GM19324 (cell line): ENCODE measurements at regions not wholly inside any gene's neighbourhood (a gene's known extent, or its start where the extent isn't known, plus 50 kb on each side); places are given as distances from the start of the nearest gene placed in this dataset.

Experiments used
- ATAC-seq: cut with Tn5 transposase; IDR thresholded peaks from one replicate; pipeline ENCODE4 v1.9.1; 2021; ENCODE audit warnings: mild to moderate bottlenecking, moderate library complexity; ENCODE audit not compliant: unreplicated experiment, low FRiP score

DNA sequence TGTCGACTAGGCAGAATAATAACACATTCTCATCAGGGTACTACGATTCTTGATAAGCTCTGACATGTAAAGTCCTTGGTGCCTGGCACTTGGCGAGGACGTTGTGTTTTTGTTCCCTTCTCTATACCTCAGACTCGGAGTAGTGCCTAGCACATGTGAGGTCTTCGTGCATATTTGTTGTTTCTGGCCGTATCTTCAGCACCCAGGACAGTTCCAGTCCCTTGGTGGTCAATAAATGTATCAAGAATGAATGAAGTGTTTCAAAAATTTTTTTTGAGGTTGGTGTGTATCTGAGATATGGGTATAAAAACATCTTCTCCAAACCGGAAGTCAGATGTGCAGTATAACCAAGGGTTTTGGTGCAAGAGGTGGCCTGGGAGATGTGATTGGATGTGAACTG lies 198.2 kb downstream of the AACS start:
- no peak for ATAC-seq

DNA sequence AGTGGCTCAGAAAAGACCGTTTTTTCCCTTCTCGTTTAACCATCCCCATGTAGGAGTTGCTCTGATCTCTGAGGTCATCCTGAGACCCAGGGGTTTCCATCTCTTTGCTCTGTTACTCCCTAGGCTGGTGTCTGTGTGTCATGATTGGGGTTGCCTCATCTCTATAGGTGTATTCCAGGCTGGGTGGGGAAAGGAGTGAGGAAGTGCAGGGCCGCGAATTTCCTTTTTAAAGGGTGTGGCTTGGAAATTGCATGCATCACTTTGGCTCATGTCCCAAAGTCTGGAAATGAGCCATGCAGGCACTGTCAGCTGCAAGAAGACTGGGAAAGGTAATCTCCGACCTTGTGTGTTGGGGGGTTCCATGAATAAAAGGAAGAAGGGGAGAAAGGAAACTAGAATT lies 201.9 kb downstream of the AACS start:
- no peak for ATAC-seq

DNA sequence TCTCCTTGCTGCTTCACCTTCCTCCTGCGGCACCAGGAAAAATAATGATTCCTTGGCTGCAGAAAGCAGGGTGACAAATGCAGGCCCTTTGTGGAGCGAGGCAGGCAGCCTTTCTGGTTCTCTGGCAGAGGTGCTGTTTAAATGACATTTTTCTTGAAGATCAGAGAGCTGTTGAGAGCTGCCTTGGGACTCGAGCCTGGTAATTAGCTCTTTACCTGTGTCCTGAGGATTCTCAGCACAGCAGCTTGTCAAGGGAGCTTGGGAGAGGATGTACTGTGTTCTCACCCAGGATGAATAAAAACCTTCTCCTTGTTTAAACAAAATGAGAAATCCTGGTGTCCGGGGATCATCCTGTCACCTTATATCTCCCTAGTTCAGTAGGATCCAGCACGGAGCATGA lies 204.0 kb downstream of the AACS start:
- no peak for ATAC-seq

DNA sequence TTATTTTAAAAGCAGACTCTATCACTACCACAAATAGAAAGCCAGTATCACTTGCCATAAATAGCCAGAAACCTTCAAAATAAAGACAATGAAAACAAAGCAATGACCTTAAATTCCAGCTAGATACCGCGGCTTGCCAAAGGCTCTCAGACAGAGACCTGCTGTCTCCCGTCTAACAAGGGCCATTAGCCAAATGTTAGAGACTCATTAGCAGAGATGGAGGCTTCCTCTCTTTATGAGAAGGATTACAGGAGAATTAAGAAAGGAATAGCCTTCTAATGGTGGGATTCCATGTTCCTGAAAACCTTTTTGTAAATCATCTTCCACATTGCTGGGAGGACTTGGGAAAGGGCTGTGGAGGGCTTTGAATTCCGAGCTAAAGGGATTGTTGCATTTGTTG lies 206.7 kb downstream of the AACS start:
- ATAC-seq: no peak

DNA sequence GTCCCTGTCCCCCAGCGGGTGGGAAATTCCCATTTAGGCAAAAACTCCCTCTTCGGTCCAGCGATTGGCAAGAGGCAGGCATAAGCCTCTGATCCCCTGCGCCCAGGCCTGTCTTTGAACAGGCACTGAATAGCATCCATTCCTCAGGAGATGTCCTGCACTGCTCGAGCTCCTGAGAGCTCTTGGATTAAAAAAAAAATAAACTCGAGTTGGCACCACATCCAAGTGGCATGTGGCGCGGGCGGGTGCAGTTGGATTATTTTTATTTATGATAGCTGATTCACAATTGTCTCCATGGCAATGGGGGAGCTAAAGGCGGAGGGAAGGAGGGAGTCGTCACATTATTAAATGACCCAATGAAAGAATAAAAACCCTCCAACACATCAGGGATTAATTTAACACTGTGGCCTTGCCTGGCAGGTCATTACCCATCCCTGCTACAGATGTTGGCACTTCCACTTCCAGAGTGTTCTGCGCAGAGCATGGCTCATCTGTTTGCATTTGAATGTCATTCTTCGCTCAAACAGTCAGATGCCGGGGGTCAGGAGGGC lies 207.2 kb downstream of the AACS start:
- no peak for ATAC-seq

DNA sequence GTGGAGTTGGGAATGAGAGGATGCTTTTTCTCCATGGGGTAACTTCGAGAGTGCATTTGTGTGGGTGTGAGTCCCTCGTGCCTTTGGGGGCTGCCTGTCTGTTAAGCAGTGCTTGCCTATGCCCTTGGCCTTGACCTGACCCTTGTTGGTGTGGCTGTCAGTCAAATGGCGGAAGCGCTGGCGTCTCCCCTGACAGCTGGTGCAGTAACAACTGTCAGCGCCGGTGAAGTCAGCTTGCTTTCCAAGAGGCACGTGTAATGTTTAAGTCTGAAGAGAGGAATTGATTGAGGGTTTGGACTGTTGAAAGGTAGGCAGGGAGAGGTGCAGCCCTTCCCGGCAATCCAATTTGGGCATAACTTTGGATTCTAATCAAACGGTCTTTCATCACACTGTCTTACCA lies 211.3 kb downstream of the AACS start:
- no peak for ATAC-seq

DNA sequence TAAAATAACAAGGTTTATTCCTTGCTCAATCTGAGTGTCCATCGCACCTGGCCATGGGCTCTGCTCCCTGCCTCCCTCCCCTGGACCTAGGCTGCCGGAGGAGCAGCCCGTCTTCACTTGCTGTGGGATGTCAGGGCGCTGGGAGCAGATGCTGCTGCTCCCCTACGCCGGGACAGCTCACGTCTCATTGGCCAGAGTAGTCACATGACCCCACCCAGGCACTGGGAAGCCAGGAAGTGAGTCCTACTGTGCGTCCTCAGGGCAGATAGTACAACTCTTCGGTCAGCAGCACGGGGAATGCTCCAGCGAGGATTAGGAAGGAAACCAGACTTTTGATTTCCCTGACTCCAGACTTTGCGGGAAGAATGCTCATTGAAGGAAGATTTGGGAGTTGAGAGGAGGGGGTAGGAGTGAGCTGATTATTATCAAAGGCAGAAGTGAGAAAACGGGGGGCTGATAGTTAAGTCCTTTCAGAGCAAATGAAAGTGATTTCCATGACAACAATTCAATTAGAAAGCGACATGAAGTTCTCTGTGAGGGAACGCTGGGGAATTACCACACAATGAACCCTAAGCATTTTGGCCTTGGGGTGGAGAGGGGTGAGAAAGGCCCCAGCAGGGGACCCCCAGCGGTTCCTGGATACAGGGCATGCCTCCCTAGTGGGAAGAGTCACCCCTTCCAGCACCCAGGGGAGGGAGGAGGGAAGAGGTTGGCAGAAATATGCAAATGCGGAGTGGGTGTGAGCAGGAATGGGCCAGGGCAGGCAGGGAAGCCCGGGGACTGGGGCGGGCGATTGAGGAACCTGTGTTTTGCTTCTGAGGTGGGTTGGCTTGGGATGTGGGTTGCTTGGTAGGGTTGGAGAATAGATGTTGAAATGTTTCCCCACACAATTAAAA lies 215.5 kb downstream of the AACS start:
- no peak for ATAC-seq

DNA sequence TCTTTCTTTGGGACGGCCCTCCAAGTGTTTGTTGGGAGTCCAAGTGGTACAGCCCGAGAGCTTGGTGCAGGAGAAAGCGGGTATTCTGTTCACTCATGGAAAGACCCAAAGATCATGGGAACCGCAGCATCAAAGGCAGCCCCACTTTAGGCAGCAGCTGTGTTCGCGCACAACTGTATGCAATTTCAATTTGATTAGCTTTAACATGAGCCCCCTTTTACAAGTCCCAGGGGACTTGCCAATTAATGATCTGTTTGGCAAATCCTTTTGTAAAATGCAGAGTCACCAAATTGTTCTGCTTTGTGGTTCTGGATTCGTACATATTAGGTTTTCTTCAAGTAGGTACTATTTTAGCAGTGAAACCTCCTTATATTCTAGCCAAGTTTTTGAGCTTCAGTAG lies 217.7 kb downstream of the AACS start:
- no peak for ATAC-seq

DNA sequence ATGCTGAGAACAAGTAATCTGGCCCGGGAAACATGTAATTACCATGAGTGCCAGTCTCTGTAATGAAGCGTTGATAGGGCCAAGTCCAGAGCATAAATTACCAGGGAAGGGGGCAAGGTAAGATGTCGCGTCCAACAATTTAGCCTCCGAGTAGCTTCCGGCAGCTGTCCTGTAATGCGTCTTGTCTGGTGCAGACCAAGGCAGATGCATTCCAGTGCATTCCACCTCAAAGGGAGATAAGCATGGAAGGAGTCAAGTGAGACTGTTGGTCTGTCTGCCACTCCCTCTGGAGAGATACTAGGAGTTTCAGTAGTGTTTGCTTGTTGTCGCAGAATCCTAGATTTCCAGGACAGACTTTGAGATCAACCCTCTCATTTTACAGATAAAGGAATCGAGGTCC lies 218.3 kb downstream of the AACS start:
- no peak for ATAC-seq

DNA sequence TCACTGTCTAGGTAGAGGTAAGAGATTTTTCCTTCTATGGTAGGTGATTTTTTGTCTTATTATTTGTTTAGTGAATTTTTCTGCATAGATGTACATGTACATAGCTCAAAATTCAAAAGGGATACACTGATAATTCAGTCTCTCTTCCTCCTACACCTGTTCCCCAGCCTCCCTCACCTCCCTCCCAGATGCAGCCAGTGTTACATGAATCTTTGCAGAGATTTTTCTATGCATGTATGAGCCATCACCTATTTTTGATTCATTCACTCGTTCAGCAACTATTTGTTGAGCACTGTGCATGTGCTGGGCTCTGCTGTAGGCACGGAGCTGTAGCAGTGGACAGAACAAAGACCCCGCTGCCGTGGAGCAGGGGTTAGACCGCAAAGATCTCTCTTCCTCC lies 218.9 kb downstream of the AACS start:
- ATAC-seq: no peak

DNA sequence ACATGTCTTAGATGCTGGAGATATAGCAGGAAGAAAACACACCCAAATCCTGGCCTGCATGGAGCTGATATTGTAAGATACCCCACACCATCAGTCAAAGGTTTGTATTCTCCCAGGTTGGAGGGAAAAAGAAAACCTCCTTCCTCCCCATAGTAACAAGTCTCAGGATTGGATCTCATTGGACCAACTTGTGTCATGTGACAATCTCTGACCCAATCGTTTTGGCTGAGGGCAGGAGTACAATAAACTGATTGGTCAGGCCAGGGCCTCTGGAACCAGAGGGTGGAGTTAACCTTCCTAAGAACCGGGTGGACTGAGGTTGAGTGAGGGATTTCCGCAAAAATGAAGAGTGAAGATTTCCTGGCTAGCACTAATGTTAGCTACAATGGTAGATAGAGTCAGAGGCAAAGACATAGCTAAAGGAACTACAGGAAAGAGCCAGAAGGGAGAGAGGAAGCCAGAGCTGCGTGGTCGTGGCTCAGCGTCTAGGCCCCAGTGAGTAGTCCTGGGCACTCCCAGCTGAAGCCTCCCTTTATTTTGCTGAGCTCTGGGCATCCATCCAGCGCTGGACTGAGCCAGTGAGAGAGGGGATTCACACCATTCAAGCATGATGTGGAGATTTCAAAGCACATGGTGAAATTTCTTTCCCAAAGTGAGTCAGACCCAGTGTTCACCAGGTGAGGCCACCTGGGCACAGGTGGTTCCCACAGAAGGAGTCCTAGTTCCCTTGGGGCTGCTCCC lies 219.9 kb downstream of the AACS start:
- no peak for ATAC-seq

DNA sequence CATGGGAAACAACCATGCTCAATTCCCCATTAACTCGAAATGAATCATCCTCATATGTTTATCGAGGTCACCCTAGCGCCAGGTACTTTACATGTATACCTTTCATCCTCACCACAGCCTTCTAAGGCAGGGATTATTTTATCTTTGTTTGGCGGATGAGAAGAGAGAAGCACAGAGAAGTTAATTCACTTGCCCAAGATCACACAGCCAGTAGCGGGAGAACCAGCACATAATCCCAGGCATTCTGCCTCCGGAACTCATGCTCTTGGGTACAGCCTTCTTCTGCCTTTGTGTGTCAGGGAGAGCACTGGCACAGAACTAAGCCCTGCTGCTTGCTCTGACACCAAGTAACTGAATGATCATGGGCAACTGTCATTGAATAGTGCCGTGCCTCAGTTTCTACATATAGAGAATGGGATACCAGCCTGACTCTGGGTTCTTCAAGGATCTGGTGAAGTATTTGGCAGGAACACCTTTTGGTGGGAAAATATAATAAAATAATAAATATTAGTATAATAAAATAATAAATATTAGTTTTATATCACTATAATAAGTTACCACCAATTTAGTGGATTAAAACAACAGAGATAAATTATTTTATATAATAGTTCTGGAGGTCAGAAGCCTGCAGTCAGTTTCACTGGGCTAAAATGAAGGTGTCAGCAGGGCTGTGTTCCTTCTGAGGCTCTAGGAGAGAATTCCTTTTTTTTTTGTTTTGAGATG lies 220.9 kb downstream of the AACS start:
- ATAC-seq: no peak

DNA sequence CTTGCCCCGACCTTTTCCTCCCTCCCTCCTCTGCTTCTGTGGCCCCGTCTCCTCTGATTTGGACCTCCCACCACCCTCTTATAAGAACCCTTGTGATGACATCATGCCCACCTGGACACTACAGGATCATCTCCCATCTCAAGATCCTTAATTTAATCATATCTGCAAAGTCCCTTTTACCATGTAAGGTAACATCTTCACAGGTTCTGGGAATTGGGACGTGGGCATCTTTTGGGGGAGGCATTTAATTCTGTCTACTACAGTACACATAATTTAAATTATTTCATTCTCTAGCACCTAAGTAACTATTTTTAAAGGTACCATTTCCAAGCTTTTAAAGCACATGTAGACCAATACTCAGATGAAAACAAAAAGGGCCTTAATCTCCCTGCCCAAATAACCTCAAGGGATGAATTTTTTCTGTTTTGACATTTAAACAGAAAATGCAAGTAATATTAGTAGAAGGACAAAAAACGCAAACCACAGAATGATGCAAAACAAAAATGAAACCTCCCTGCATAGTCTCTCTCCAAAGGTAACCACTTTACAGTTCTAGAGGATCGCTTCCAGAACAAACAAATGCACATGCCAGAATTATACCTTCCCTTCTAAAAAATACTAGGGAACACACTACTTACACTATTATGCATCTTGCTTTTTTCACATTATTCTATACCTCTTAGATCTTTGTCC lies 222.1 kb downstream of the AACS start:
- ATAC-seq: peak; percentile 66

DNA sequence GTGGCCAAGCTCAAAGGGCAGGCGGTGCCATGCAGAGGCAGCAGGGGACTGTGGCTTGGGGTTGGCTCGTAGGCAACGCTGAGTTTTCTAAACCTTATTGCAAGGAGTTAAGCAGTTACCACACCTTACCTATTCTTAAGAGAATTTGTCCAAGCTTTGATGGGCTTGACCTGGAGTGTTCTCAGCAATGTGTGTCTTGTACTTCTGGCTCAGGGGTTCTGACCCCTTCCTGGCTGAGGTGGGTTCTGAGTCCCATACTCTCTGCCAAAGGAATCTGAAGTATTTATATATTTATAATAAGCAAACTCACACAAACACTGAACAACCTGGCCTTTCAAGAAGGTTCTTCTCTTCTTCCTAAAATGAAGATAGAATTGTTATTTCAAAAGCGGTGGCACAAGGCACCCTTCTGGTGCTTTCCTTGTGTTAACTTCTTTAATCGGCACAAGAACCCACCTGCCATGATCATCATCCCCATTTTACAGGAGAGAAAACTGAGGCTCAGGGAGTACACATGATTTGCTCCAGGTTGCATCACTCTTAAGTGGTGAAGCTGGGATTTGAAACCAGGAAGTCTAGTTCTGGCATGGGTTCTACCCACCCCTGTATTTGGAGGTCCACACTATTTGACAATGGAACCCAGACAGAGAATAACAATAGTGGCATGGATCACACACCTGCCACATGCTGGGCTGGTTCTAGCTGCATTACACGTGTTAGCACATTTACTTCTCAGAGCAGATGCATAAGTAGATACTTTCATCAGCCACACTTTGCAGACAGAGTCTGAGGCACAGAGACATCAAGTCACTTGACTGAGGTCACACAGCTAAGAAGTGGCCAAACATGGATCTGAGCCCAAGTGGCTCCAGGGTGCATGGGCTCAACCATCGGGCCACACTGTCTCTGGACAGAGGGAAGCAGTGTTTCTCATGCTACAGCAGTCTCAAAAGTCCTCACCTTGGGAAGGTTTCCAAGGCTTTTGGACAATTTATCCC lies 224.0 kb downstream of the AACS start:
- ATAC-seq: no peak

DNA sequence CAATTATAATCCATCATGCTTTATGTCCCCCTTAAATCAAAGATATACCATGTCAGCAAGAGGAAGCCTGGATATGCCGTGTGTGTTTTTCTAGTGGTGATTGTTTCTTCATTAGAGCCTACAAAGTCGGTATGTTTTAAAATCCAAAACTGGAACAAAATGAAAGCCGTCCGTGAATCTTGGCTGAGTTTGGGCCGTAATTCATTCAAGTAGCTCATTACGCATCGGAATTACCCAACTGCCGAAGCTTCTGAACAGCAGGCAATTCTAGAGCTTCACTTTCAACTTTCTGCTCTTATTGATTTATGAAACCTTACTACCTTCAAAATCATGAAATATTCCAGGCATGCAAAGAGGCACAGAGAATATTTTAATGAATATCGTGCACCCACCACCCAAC lies 224.7 kb downstream of the AACS start:
- no peak for ATAC-seq

DNA sequence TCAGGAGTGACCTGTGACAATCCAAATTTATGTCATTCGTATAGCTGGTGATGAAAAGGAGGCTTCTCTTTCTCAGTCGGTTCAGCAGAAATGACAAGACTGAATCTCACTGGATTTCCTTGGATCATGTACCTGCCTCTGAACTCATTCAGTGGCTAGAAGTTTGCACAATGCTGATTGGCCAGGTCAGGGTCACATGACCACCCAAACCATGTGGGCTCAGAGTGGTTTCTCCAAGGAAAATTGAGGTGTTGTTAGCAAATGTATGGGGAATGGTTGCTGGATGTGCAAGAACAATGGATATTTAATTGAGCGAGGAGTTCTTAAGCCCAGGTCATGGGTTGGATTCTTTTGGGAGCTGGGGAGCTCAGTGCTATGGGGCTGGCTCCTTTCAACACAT lies 227.5 kb downstream of the AACS start:
- ATAC-seq: no peak

DNA sequence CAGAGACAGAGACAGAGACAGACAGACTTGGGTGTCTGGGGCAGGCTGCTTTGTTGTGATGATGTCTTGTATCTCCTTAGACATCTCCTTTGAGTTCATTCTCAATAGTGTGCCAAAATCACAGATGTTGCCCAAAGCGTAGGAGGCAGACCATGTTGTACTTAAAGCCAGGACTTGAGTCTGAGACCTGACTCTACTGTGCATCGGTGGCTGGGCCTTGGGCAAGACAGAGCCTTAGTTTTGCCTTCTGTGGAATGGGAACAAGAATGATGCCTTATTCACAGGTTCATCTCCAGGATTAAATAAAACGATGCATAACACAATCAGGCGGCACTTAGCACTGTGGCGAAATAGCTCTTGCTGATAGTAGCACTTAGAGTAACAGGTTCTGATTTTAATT lies 230.3 kb downstream of the AACS start:
- no peak for ATAC-seq

DNA sequence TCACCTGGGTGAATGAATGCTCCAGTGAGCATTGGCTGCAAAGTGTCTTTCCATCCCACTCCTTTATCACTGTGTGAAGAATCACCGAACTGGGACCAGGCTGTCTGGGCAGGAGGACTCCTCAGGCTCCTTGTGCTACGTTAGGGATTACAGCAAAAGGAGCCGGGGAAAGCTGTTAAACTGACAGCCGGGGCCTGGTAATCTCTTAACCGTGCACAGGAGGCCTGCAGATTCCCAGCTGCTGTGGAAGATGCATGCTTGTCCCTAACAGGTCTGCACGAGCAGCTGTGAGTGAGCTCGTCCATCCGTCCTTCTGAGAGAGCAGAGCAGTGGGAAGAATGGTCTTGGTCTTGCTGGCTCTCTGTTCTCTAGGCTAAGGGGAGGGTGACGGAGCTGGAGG lies 231.5 kb downstream of the AACS start:
- ATAC-seq: no peak

DNA sequence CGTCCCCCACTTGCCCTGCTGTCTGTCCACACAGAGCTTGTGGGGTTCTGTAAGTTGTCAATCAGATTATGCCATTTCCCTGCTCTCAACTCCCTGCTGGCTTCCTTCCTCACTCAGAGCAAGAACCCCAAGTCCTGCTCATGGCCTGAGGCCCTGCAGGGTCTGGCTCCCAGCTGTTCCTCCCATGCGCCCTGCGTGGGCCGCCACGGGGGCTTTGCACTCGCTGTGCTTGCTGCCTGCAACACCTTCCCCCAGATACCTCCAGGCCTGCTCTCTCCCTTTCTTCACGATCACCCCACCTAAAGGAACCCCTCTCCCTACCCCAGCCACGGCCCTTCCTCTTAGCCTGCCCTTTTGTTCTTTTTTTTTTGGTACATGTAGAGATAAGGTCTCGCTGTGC lies 234.6 kb downstream of the AACS start:
- no peak for ATAC-seq
